GM12878 (cell line): ENCODE measurements at regions not wholly inside any gene's neighbourhood (a gene's known extent, or its start where the extent isn't known, plus 50 kb on each side); places are given as distances from the start of the nearest gene placed in this dataset.

Source experiments
- ATAC-seq: fragments of 200-7000 bp; cut with Tn5 transposase; 3 replicates; pipeline ENCODE4 v1.9.1; 2020; ENCODE audit warnings: mild to moderate bottlenecking, moderate library complexity
- BruUV-seq: library from RNA; stranded (reverse); fragments of 400-500 nt; replicated peaks from 2 replicates; lab custom pipeline; 2021; lab: Mats Ljungman, UMichigan
- CTCF ChIA-PET: fragments of 300-600 bp; sonication (Branson Sonifier 250); formaldehyde crosslinking; extraction: SDS; loops from one replicate; lab custom pipeline; 2021; ENCODE audit warnings: inconsistent platforms; lab: Yijun Ruan, JAX
- POLR2A ChIA-PET: fragments of 350-600 bp; formaldehyde crosslinking; extraction: SDS; loops from one replicate; lab custom pipeline; 2021; ENCODE audit warnings: inconsistent platforms; lab: Charles Lee
- RAD21 ChIA-PET: fragments of 300-600 bp; sonication (Branson Sonifier 250); formaldehyde crosslinking; loops from one replicate; lab custom pipeline; 2023; ENCODE audit warnings: antibody characterized with exemption; ENCODE audit not compliant: unreplicated experiment; lab: Charles Lee
- SMC1A ChIA-PET: fragments of 300-600 bp; sonication (Branson Sonifier 250); formaldehyde crosslinking; loops from one replicate; lab custom pipeline; 2023; ENCODE audit not compliant: unreplicated experiment, uncharacterized antibody; lab: Charles Lee
- DNase-seq: peaks from one replicate; pipeline ENCODE4 v3.0.0-alpha.2; 2011; ENCODE audit warnings: low read depth, low spot score
- FAIRE-seq: peaks from 3 replicates; lab custom pipeline; 2011; peaks lifted over from hg19 to GRCh38; lab: Jason Lieb, UNC
- H2AFZ ChIP-seq: 2 replicates; pipeline ENCODE4 v1.6.0; 2011; ENCODE audit warnings: low read depth, low read length, control low read depth; ENCODE audit not compliant: control insufficient read depth
- H3K27ac ChIP-seq: 2 replicates; pipeline ENCODE4 v1.5.1; 2011; ENCODE audit warnings: control low read depth; ENCODE audit not compliant: control insufficient read depth, insufficient read depth
- H3K27me3 ChIP-seq, 2 experiments: replicated peaks in 1 of 2; 2 replicates each; pipeline versions ENCODE4 v1.6.0 to v1.6.1; 2011; ENCODE audit warnings: low read length in 1 of 2; ENCODE audit not compliant: control insufficient read depth in 2 of 2, insufficient read depth in 2 of 2
- H3K36me3 ChIP-seq, 2 experiments: 2 replicates each; pipeline ENCODE4 v1.5.1; 2011; ENCODE audit warnings: low read length in 1 of 2; ENCODE audit not compliant: control insufficient read depth in 2 of 2, insufficient read depth in 2 of 2
- H3K4me1 ChIP-seq: 2 replicates; pipeline ENCODE4 v1.6.1; 2011; ENCODE audit warnings: mild to moderate bottlenecking, low read length, moderate library complexity, mixed read lengths; ENCODE audit not compliant: control insufficient read depth, insufficient read depth
- H3K4me2 ChIP-seq: 2 replicates; pipeline ENCODE4 v1.6.0; 2011; ENCODE audit warnings: control low read depth; ENCODE audit not compliant: control insufficient read depth, insufficient read depth
- H3K4me3 ChIP-seq: fragments of 200-600 bp; sonication (generic); 2 replicates; pipeline ENCODE4 v1.5.1; 2016
- H3K79me2 ChIP-seq: 2 replicates; pipeline ENCODE4 v1.6.0; 2011; ENCODE audit warnings: low read length; ENCODE audit not compliant: control insufficient read depth, insufficient read depth
- H3K9ac ChIP-seq: 2 replicates; pipeline ENCODE4 v1.8.0; 2011; ENCODE audit warnings: low read length, control low read depth, mixed read lengths; ENCODE audit not compliant: control insufficient read depth, insufficient read depth
- H3K9me3 ChIP-seq: replicated peaks from 3 replicates; pipeline ENCODE4 v1.5.1; 2011; ENCODE audit warnings: mild to moderate bottlenecking, low read length; ENCODE audit not compliant: control insufficient read depth, insufficient read depth
- H4K20me1 ChIP-seq: 2 replicates; pipeline ENCODE4 v1.6.0; 2011; ENCODE audit not compliant: control insufficient read depth, insufficient read depth
- CREB1 ChIP-seq: IDR thresholded peaks from 2 replicates; pipeline ENCODE4 v1.6.1; 2012; ENCODE audit warnings: low read depth, mild to moderate bottlenecking, inconsistent platforms
- EP300 ChIP-seq, 2 experiments: fragments of 150-350 bp in 1 of 2; IDR thresholded peaks; 2 replicates each; pipeline ENCODE4 v1.6.1; 2011 to 2012; ENCODE audit warnings: low read depth in 2 of 2, low read length in 2 of 2, borderline replicate concordance in 1 of 2, improper control_type of control experiment in 1 of 2, inconsistent platforms in 1 of 2; ENCODE audit not compliant: control insufficient read depth in 1 of 2
- HCFC1 ChIP-seq: fragments of 150-350 bp; IDR thresholded peaks from 2 replicates; pipeline ENCODE4 v1.6.1; 2014; ENCODE audit warnings: low read length
- JUND ChIP-seq: IDR thresholded peaks from 2 replicates; pipeline ENCODE4 v1.6.1; 2012; ENCODE audit warnings: low read depth, mild to moderate bottlenecking, low read length, improper control_type of control experiment, moderate library complexity
- KLF5 ChIP-seq: fragments of 450-650 bp; IDR thresholded peaks from 2 replicates; pipeline ENCODE4 v1.6.1; 2014; ENCODE audit warnings: mild to moderate bottlenecking; ENCODE audit not compliant: partially characterized antibody
- MTA3 ChIP-seq: IDR thresholded peaks from 2 replicates; pipeline ENCODE4 v1.6.1; 2012; ENCODE audit warnings: low read length, inconsistent platforms, borderline replicate concordance
- PML ChIP-seq: IDR thresholded peaks from 2 replicates; pipeline ENCODE4 v1.6.1; 2012; ENCODE audit warnings: low read length, inconsistent platforms
- POLR2AphosphoS5 ChIP-seq: IDR thresholded peaks from 2 replicates; pipeline ENCODE4 v1.6.1; 2011; ENCODE audit warnings: mild to moderate bottlenecking, low read length, inconsistent platforms
- RAD51 ChIP-seq: fragments of 450-650 bp; IDR thresholded peaks from 2 replicates; pipeline ENCODE4 v1.6.1; 2016; ENCODE audit warnings: moderate library complexity, mild to moderate bottlenecking, inconsistent platforms
- SKIL ChIP-seq: fragments of 450-650 bp; IDR thresholded peaks from 2 replicates; pipeline ENCODE4 v1.6.1; 2017; ENCODE audit warnings: mild to moderate bottlenecking, low read depth, inconsistent platforms; ENCODE audit not compliant: poor library complexity, severe bottlenecking
- TCF3 ChIP-seq: IDR thresholded peaks from 2 replicates; pipeline ENCODE4 v1.6.1; 2012; ENCODE audit warnings: low read depth, mild to moderate bottlenecking, low read length, borderline replicate concordance; ENCODE audit not compliant: insufficient read depth
- WRNIP1 ChIP-seq: IDR thresholded peaks from 2 replicates; pipeline ENCODE4 v1.6.1; 2011; ENCODE audit warnings: low read depth, low read length, improper control_type of control experiment, borderline replicate concordance
- YY1 ChIP-seq: IDR thresholded peaks from 2 replicates; pipeline ENCODE4 v1.6.1; 2011; ENCODE audit warnings: low read depth, mild to moderate bottlenecking, low read length
- ZSCAN29 ChIP-seq: fragments of 450-650 bp; IDR thresholded peaks from 2 replicates; pipeline ENCODE4 v1.6.1; 2017; ENCODE audit warnings: mild to moderate bottlenecking, moderate library complexity
- ZZZ3 ChIP-seq: IDR thresholded peaks from 2 replicates; pipeline ENCODE4 v1.6.1; 2011; ENCODE audit warnings: low read depth; ENCODE audit not compliant: control insufficient read depth, insufficient read length
- WGBS: methylation state at CpG from one replicate; pipeline ENCODE4 v1.1.6; 2016; ENCODE audit warnings: low lambda C conversion rate; ENCODE audit not compliant: insufficient replicate concordance, insufficient coverage; ENCODE audit errors: missing lambda C conversion rate; 5-methylcytosine and 5-hydroxymethylcytosine counted together
- in situ Hi-C: fragments of 300-500 bp; cut with MboI; formaldehyde crosslinking; loops from 9 replicates; pipeline ENCODE4 v1.14.3; 2018; ENCODE audit warnings: mixed read lengths
- intact Hi-C: fragments of 100-400 bp; cut with micrococcal nuclease; formaldehyde crosslinking; loops from one replicate; pipeline ENCODE4 v1.14.2; 2022; ENCODE audit not compliant: unreplicated experiment
- TF ChIP-seq, protein P1 (sequence below): fragments of 450-650 bp; formaldehyde crosslinking; IDR thresholded peaks from 2 replicates; pipeline ENCODE4 v1.5.0; 2022; ENCODE audit warnings: mild to moderate bottlenecking, missing genetic modification characterization
- TF ChIP-seq, protein P2 (sequence below): fragments of 450-650 bp; IDR thresholded peaks from 2 replicates; pipeline ENCODE4 v1.6.1; 2016; ENCODE audit warnings: mild to moderate bottlenecking, moderate library complexity, borderline replicate concordance

- BruUV-seq = no TSS peak
- intact Hi-C loops (no loop called here), in situ Hi-C loops (no loop called here)
- Histone ChIP-seq H4K20me1 (no peaks in the 10 kb centered on the region), H3K4me1 (no peaks in the 10 kb centered on the region), H3K27ac (no peak overlapping the region), H3K36me3 (no peaks in the 10 kb centered on the region), H2AFZ (no peak overlapping the region), H3K4me3 (no peak overlapping the region), H3K9ac (no peak overlapping the region), H3K79me2 (no peaks in the 10 kb centered on the region), H3K9me3 (no peaks in the 10 kb centered on the region), H3K27me3 (no peaks in the 10 kb centered on the region), H3K4me2 (no peak overlapping the region)
- ChIA-PET POLR2A (no interaction called here), CTCF (no interaction called here), SMC1A (no interaction called here), RAD21 (no interaction called here)
- WGBS = 33% methylated on average over 3 of the region's 3 CpGs
- FAIRE-seq (no peak), ATAC-seq (no peak), DNase-seq (no peak)
- no peak for TF ChIP-seq ZSCAN29
- no peak for TF ChIP-seq YY1
- no peak for TF ChIP-seq PML
- no peak for TF ChIP-seq KLF5
- no peak for TF ChIP-seq MTA3
- TF ChIP-seq RAD51 = no peak
- no peak for TF ChIP-seq CREB1
- TF ChIP-seq, protein P1, sequence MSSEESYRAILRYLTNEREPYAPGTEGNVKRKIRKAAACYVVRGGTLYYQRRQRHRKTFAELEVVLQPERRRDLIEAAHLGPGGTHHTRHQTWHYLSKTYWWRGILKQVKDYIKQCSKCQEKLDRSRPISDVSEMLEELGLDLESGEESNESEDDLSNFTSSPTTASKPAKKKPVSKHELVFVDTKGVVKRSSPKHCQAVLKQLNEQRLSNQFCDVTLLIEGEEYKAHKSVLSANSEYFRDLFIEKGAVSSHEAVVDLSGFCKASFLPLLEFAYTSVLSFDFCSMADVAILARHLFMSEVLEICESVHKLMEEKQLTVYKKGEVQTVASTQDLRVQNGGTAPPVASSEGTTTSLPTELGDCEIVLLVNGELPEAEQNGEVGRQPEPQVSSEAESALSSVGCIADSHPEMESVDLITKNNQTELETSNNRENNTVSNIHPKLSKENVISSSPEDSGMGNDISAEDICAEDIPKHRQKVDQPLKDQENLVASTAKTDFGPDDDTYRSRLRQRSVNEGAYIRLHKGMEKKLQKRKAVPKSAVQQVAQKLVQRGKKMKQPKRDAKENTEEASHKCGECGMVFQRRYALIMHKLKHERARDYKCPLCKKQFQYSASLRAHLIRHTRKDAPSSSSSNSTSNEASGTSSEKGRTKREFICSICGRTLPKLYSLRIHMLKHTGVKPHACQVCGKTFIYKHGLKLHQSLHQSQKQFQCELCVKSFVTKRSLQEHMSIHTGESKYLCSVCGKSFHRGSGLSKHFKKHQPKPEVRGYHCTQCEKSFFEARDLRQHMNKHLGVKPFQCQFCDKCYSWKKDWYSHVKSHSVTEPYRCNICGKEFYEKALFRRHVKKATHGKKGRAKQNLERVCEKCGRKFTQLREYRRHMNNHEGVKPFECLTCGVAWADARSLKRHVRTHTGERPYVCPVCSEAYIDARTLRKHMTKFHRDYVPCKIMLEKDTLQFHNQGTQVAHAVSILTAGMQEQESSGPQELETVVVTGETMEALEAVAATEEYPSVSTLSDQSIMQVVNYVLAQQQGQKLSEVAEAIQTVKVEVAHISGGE (CRISPR knock-in tag) = no peak
- TF ChIP-seq JUND = no peak
- TF ChIP-seq POLR2AphosphoS5 = no peak
- no peak for TF ChIP-seq TCF3
- TF ChIP-seq EP300 (IDR thresholded peaks at IDR 0.05; ENCODE audit: borderline replicate concordance in 1 of 2, control insufficient read depth in 1 of 2, low read depth in 2 of 2, low read length in 2 of 2) = no peak
- TF ChIP-seq, protein P2, sequence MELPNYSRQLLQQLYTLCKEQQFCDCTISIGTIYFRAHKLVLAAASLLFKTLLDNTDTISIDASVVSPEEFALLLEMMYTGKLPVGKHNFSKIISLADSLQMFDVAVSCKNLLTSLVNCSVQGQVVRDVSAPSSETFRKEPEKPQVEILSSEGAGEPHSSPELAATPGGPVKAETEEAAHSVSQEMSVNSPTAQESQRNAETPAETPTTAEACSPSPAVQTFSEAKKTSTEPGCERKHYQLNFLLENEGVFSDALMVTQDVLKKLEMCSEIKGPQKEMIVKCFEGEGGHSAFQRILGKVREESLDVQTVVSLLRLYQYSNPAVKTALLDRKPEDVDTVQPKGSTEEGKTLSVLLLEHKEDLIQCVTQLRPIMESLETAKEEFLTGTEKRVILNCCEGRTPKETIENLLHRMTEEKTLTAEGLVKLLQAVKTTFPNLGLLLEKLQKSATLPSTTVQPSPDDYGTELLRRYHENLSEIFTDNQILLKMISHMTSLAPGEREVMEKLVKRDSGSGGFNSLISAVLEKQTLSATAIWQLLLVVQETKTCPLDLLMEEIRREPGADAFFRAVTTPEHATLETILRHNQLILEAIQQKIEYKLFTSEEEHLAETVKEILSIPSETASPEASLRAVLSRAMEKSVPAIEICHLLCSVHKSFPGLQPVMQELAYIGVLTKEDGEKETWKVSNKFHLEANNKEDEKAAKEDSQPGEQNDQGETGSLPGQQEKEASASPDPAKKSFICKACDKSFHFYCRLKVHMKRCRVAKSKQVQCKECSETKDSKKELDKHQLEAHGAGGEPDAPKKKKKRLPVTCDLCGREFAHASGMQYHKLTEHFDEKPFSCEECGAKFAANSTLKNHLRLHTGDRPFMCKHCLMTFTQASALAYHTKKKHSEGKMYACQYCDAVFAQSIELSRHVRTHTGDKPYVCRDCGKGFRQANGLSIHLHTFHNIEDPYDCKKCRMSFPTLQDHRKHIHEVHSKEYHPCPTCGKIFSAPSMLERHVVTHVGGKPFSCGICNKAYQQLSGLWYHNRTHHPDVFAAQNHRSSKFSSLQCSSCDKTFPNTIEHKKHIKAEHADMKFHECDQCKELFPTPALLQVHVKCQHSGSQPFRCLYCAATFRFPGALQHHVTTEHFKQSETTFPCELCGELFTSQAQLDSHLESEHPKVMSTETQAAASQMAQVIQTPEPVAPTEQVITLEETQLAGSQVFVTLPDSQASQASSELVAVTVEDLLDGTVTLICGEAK = no peak
- no peak for TF ChIP-seq SKIL
- no peak for TF ChIP-seq HCFC1
- TF ChIP-seq ZZZ3 = no peak
- no peak for TF ChIP-seq WRNIP1
These were observed 161.0 kb downstream of the MCHR2 start for GRCh38 chr6:99833034-99833433.
